ENCODE measurements at regions not wholly inside any gene's neighbourhood (a gene's known extent, or its start where the extent isn't known, plus 50 kb on each side); places are given as distances from the start of the nearest gene placed in this dataset.

GRCh38 chr1:228879164-228879563, 143.9 kb downstream of the RHOU start:
- TF ChIP-seq CTCF (IDR thresholded peaks at IDR 0.05), result no peak
- no peak for TF ChIP-seq POLR2A (IDR thresholded peaks at IDR 0.05)
- no peak for TF ChIP-seq EP300 (IDR thresholded peaks at IDR 0.05)

Measured in ovary (tissue), 3 donors.